Muscle of leg (tissue), 3 donors: ENCODE measurements at regions not wholly inside any gene's neighbourhood (a gene's known extent, or its start where the extent isn't known, plus 50 kb on each side); places are given as distances from the start of the nearest gene placed in this dataset.

ENCODE experiments used
- DNase-seq: peaks from one replicate; pipeline ENCODE4 v3.0.0; 2013
- H3K27ac ChIP-seq: one replicate; pipeline ENCODE4 v1.5.1; 2013; ENCODE audit warnings: mild to moderate bottlenecking, low read length, control low read depth
- H3K27me3 ChIP-seq: one replicate; pipeline ENCODE4 v1.6.1; 2013; ENCODE audit warnings: low read length; ENCODE audit not compliant: control insufficient read depth, insufficient read depth
- H3K36me3 ChIP-seq: one replicate; pipeline ENCODE4 v1.6.1; 2013; ENCODE audit warnings: low read length; ENCODE audit not compliant: control insufficient read depth, insufficient read depth
- H3K4me1 ChIP-seq: one replicate; pipeline ENCODE4 v1.6.1; 2013; ENCODE audit warnings: low read length; ENCODE audit not compliant: control insufficient read depth, insufficient read depth
- H3K4me3 ChIP-seq: one replicate; pipeline ENCODE4 v1.5.1; 2013; ENCODE audit warnings: low read length, control low read depth
- H3K9me3 ChIP-seq: replicated peaks from 2 replicates; pipeline ENCODE4 v1.6.1; 2013; ENCODE audit warnings: low read depth, low read length; ENCODE audit not compliant: control insufficient read depth
- WGBS: methylation state at CpG from one replicate; pipeline ENCODE4 v1.1.5; 2013; ENCODE audit warnings: missing lambda C conversion rate; ENCODE audit not compliant: insufficient coverage; 5-methylcytosine and 5-hydroxymethylcytosine counted together

DNA sequence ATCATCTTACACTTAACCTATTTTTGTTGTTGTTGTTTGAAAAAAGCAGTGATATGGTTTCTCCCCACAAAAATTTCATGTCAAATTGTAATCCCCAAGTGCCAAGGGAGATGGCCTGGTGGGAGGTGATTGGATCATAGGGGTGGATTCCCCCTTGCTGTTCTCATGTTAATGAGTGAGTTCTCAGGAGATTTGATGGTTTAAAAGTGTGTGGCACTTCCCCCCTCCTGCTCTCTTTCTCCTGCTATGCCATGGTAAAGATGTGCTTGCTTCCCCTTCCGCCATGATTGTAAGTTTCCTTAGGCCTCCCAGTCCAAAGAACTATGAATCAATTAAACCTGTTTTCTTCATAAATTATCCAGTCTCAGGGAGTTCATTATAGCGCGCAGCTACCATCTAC is 1362.7 kb upstream of the FAM98A start:
- 90% methylated on average over 1 of the region's 3 CpGs for WGBS

DNA sequence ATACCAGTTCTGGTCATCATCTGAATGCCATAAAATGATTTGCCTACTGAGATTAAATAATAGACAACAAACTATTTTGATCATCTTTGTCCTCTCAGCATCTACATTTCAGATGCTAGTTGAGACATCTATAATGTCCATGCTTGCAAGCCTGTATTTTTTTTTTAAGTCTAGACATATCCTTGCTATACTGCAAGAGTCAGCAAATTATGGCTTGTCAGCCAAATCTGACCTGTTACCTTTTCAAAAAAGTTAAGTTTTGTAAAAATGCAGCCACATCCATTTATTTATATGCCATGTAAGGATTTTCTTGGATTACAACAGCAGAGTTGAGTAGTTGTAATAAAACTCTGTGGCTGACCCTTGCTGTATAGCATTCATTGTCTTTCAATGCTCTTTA is 1355.7 kb upstream of the FAM98A start:
- Histone ChIP-seq H3K9me3 (no peaks in the 10 kb centered on the region), H3K4me1 (no peaks in the 10 kb centered on the region), H3K27me3 (no peaks in the 10 kb centered on the region), H3K36me3 (no peaks in the 10 kb centered on the region), H3K27ac (no peak overlapping the region), H3K4me3 (no peak overlapping the region)
- DNase-seq, result no peak

More for the DNA sequence above, 1362.7 kb upstream of the FAM98A start:
- Histone ChIP-seq H3K9me3 (no peaks in the 10 kb centered on the region), H3K36me3 (no peaks in the 10 kb centered on the region), H3K27ac (no peak overlapping the region), H3K4me3 (no peak overlapping the region), H3K4me1 (no peaks in the 10 kb centered on the region), H3K27me3 (no peaks in the 10 kb centered on the region)
- no peak for DNase-seq

DNA sequence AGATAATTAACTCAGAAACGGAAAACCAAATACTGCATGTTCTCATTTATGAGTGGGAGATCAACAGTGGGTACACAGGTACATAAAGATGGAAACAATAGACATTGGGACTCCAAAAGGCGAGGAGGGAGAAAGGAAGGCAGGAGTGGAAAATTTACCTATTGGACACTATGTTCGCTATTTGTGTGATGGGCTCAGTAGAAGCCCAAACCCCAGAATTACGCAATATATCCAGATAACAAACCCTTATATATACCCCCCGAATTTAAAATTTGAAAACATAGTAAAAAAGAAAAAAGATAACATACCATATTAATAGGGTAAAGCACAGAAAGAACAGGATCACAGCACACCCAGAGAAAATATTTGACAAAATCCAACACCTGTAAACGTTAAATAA is 1351.7 kb upstream of the FAM98A start:
- Histone ChIP-seq H3K27me3 (no peaks in the 10 kb centered on the region), H3K4me3 (no peak overlapping the region), H3K9me3 (peaks cover 2% of the 10 kb centered on the region), H3K4me1 (no peaks in the 10 kb centered on the region), H3K27ac (no peak overlapping the region), H3K36me3 (no peaks in the 10 kb centered on the region)
- WGBS, result 83% methylated on average over 1 of the region's 6 CpGs
- no peak for DNase-seq

DNA sequence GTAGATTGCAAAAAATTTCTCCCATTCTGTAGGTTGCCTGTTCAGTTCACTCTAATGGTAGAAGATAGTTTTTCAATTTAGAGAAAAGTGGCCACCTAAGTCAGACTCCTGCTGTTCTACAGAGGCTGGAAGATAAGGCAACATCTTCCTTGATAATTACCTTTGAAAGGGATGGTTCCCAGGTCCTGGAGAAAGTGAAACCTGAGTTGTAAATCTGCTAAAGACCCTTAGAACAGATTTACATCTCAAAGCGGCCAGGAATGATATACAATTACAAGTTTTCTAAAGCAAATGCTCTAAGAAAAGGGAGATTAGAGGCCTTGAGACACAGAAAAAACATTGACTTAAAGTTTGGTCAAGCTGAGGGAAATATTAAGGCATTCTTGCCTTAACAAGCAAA is 1350.2 kb upstream of the FAM98A start:
- no peak for DNase-seq
- Histone ChIP-seq H3K27me3 (no peaks in the 10 kb centered on the region), H3K4me1 (no peaks in the 10 kb centered on the region), H3K4me3 (no peak overlapping the region), H3K9me3 (peaks cover 2% of the 10 kb centered on the region), H3K27ac (no peak overlapping the region), H3K36me3 (no peaks in the 10 kb centered on the region)
- WGBS, result no CpG with 5 or more reads among the region's 1 CpG

DNA sequence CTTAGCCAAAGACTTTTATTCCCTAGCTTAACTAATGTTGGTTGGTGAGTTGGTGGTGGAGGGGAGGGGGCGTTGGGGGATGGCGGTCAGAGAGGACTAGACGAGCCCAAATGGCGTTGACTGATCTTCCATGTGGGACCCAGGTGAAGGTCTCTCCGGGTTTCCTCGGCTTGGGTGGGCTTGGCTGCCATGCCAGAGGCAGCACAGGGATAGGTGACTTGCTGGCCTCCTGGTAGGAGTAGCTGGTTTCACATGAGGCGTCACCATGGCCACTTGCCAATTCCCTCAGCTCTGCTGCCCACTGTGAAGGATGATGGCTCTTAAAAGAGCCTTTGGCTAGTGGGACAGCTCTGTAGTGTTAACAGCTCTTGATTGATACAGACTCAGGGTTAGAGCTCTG is 1337.0 kb upstream of the FAM98A start:
- H3K36me3 ChIP-seq, result no peaks in the 10 kb centered on the region
- 80% methylated on average over 3 of the region's 7 CpGs for WGBS
- no peak overlapping the region for H3K27ac ChIP-seq
- H3K9me3 ChIP-seq, result peaks cover 6% of the 10 kb centered on the region
- H3K4me1 ChIP-seq, result no peaks in the 10 kb centered on the region
- no peak overlapping the region for H3K4me3 ChIP-seq
- H3K27me3 ChIP-seq, result no peaks in the 10 kb centered on the region
- no peak for DNase-seq

DNA sequence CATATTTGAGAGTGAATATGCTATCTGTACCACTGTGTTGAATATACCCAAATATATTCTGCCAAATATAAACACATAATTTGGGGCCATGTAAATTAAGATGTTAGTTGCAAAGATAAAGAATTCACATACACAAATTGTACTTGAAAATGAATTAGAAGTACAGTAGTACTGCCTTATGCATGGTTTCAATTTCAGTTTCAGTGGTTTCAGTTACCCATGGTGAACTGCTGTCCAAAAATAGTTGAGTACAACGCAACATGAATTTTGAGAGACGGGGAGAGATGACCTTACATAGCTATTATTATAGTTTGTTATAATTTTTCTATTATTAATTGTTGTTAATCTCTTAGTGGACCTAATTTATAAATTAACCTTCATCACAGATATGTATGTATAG is 1313.0 kb upstream of the FAM98A start:
- Histone ChIP-seq H3K4me3 (no peak overlapping the region), H3K27me3 (no peaks in the 10 kb centered on the region), H3K36me3 (no peaks in the 10 kb centered on the region), H3K4me1 (no peaks in the 10 kb centered on the region), H3K27ac (no peak overlapping the region), H3K9me3 (peaks cover 2% of the 10 kb centered on the region)
- DNase-seq, result no peak
- no CpG with 5 or more reads among the region's 2 CpGs for WGBS

DNA sequence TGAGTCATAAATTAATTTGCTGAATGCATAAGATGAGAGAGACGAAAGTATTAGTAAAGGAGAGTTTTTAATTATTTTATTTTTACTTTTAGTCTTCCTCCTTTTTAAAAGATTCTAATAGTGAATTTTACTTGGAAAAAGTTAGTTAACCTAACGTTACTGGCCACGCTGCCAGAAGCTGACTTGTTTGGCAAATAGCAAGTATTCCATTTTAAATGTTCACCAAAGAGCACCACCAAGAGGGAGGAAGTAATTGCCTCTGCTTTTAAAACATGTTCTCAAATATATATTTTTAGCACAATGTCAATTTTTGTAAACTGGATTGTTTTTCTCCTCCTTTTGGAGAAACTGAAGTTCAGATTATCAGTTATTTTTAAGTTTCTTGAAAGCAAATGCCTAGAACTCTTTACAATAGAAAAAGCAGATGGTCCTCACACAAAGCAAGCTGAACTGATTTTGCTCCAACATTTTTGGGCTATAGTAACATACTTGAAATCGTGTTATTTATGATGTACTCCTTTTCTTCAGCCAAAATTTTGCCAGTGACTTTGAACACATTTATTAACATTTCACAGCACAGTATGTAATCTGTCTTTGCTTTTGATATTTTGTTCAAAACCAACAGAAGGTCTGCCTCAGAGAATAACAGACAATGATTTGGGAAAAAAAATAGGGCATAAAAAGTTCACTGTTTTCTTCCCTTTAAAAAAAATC is 1311.0 kb upstream of the FAM98A start:
- peaks cover 2% of the 10 kb centered on the region for H3K9me3 ChIP-seq
- H3K27me3 ChIP-seq, result no peaks in the 10 kb centered on the region
- peak; percentile 72 for DNase-seq
- WGBS, result no CpG with 5 or more reads among the region's 4 CpGs
- H3K4me3 ChIP-seq, result no peak overlapping the region
- no peaks in the 10 kb centered on the region for H3K4me1 ChIP-seq
- no peak overlapping the region for H3K27ac ChIP-seq
- H3K36me3 ChIP-seq, result no peaks in the 10 kb centered on the region

DNA sequence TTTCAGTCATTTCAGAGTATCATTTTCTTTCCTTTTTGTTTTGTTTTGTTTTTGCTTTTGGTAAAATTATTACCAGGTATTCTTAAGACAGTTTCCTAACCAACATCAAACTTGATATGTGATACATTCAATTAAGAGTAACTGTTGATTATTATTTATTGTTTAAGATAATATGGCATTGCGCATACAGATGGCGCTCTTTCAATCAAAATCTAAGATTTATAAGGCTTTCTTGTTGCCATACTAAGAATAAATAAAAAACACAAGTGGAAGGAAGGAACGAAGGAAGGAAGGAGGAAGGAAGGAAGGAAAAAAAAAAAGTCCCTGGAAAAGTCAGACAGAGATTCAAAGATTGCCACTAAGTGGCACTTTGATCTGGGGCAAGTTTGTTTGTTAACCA is 1308.7 kb upstream of the FAM98A start:
- no peak for DNase-seq
- H3K36me3 ChIP-seq, result no peaks in the 10 kb centered on the region
- no peak overlapping the region for H3K27ac ChIP-seq
- H3K27me3 ChIP-seq, result no peaks in the 10 kb centered on the region
- H3K9me3 ChIP-seq, result no peaks in the 10 kb centered on the region
- no peak overlapping the region for H3K4me3 ChIP-seq
- WGBS, result no CpG with 5 or more reads among the region's 3 CpGs
- no peaks in the 10 kb centered on the region for H3K4me1 ChIP-seq

DNA sequence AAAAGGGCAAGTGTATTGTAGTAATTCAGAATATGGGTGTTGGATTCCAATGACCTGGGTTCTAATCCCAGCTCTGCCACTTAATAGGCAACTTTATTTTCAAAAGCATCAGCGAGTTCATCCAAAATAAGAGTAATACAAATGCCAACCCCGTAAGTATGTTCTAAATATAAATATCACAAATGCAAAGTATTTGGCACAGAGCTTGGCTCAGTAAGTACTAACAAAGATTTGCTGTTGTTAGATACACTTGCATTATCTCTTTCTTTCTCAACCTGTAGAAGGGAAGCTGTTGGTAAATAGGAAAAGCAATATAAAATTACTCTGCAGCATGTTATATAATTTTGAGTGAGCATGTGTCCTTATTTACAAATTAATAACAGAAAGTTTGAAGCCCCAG is 1302.6 kb upstream of the FAM98A start:
- no CpG with 5 or more reads among the region's 2 CpGs for WGBS
- Histone ChIP-seq H3K9me3 (no peaks in the 10 kb centered on the region), H3K27ac (no peak overlapping the region), H3K27me3 (no peaks in the 10 kb centered on the region), H3K4me1 (no peaks in the 10 kb centered on the region), H3K36me3 (no peaks in the 10 kb centered on the region), H3K4me3 (no peak overlapping the region)
- DNase-seq, result no peak

DNA sequence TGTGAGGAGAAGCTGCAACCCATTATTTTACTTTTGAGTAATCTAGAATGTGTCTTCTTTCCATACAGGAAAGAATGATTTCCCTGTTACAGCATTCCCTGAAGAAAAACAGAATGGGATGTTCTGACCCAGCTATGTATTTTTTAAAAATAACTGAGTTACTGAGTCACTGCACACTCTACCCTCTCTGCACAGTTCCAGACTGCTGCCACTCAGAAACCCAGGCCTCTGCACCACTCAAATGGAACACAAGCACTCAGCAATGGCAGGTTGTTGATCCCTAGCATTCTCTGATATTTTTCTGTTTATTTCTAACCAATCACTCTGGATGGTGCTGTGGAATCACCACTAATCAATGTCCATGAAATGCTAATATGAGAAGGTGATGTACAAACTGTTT is 1300.0 kb upstream of the FAM98A start:
- H3K36me3 ChIP-seq, result no peaks in the 10 kb centered on the region
- no peaks in the 10 kb centered on the region for H3K4me1 ChIP-seq
- no peak overlapping the region for H3K4me3 ChIP-seq
- no peaks in the 10 kb centered on the region for H3K9me3 ChIP-seq
- DNase-seq, result no peak
- no peak overlapping the region for H3K27ac ChIP-seq
- H3K27me3 ChIP-seq, result no peaks in the 10 kb centered on the region

DNA sequence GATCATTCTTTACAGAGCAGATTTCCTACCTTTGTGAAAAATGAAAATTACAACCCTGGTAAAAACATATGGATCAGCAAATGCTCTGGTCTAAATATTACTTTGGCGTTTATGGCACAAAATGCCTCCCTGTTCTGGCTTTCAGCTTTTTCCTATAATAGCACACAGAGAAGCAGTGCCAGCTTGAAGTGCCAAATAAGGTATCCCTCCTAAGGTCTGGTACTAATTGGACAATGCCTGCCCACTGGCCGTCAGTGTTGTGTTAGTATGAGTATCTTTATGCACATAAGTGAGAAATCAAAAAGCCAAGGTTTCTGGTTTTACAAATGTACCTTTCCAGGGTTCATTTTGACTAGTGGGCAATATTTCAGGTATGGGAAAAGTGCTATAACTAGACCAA is 1293.7 kb upstream of the FAM98A start:
- H3K27ac ChIP-seq, result no peak overlapping the region
- no peaks in the 10 kb centered on the region for H3K36me3 ChIP-seq
- H3K4me1 ChIP-seq, result no peaks in the 10 kb centered on the region
- WGBS, result 80% methylated on average over 2 of the region's 2 CpGs
- no peaks in the 10 kb centered on the region for H3K9me3 ChIP-seq
- no peaks in the 10 kb centered on the region for H3K27me3 ChIP-seq
- H3K4me3 ChIP-seq, result no peak overlapping the region
- no peak for DNase-seq
